ENCODE measurements at regions not wholly inside any gene's neighbourhood (a gene's known extent, or its start where the extent isn't known, plus 50 kb on each side); places are given as distances from the start of the nearest gene placed in this dataset.
A peak's percentile ranks its signal among the peaks of the same experiment; 100 is the strongest.
"Not testable (repeated sequence)": the region's sequence is repeated elsewhere in the genome, so short reads cannot be mapped to it uniquely, and the experiment has no call there.

- peak; percentile 77 for DNase-seq (ENCODE audit: low read depth)
Measured at GRCh38 chr15:77944002-77944867, 133.3 kb downstream of the TBC1D2B start.

GRCh38 chr15:77942611-77943211 is 134.8 kb downstream of the TBC1D2B start:
- no peak for DNase-seq (ENCODE audit: low read depth)

- not testable (repeated sequence) for DNase-seq (ENCODE audit: low read depth)
Measured at GRCh38 chr15:77941090-77941827, 136.3 kb downstream of the TBC1D2B start.

- no peak for DNase-seq (ENCODE audit: low read depth)
Measured at GRCh38 chr15:77940381-77940947, 137.0 kb downstream of the TBC1D2B start.

GRCh38 chr15:77939851-77940250 is 137.7 kb downstream of the TBC1D2B start:
- no peak for DNase-seq (ENCODE audit: low read depth)

- not testable (repeated sequence) for DNase-seq (ENCODE audit: low read depth)
Measured at GRCh38 chr15:77939026-77939425, 138.5 kb downstream of the TBC1D2B start.

- not testable (repeated sequence) for DNase-seq (ENCODE audit: low read depth)
Measured at GRCh38 chr15:77938546-77938945, 139.0 kb downstream of the TBC1D2B start.

GRCh38 chr15:77936567-77936966 is 140.9 kb downstream of the TBC1D2B start:
- not testable (repeated sequence) for DNase-seq (ENCODE audit: low read depth)

- not testable (repeated sequence) for DNase-seq (ENCODE audit: low read depth)
Measured at GRCh38 chr15:77934516-77934915, 143.0 kb downstream of the TBC1D2B start.

- DNase-seq (ENCODE audit: low read depth) = not testable (repeated sequence)
Measured at GRCh38 chr15:77930907-77931306, 146.6 kb downstream of the TBC1D2B start.

- DNase-seq (ENCODE audit: low read depth) = not testable (repeated sequence)
Measured at GRCh38 chr15:77930490-77930889, 147.0 kb downstream of the TBC1D2B start.

GRCh38 chr15:77926789-77927188 is 150.7 kb downstream of the TBC1D2B start:
- DNase-seq (ENCODE audit: low read depth) = not testable (repeated sequence)

- not testable (repeated sequence) for DNase-seq (ENCODE audit: low read depth)
Measured at GRCh38 chr15:77926296-77926695, 151.2 kb downstream of the TBC1D2B start.

GRCh38 chr15:77925101-77925500 is 152.4 kb downstream of the TBC1D2B start:
- DNase-seq (ENCODE audit: low read depth) = not testable (repeated sequence)

- no peak for DNase-seq (ENCODE audit: low read depth)
Measured at GRCh38 chr15:77921664-77922063, 155.8 kb downstream of the TBC1D2B start.

GRCh38 chr15:77916966-77917635 is 160.4 kb downstream of the TBC1D2B start:
- DNase-seq (ENCODE audit: low read depth) = not testable (repeated sequence)

GRCh38 chr15:77915961-77916330 is 161.6 kb downstream of the TBC1D2B start:
- not testable (repeated sequence) for DNase-seq (ENCODE audit: low read depth)

GRCh38 chr15:77915261-77915960 is 162.1 kb downstream of the TBC1D2B start:
- DNase-seq (ENCODE audit: low read depth) = no peak

- DNase-seq (ENCODE audit: low read depth) = not testable (repeated sequence)
Measured at GRCh38 chr15:77914531-77914930, 163.0 kb downstream of the TBC1D2B start.

GRCh38 chr15:77910030-77910911 is 167.2 kb downstream of the TBC1D2B start:
- DNase-seq (ENCODE audit: low read depth) = peak; percentile 37

Measured in stromal cell of bone marrow (primary cell).